SK-N-MC (cell line): ENCODE measurements at regions not wholly inside any gene's neighbourhood (a gene's known extent, or its start where the extent isn't known, plus 50 kb on each side); places are given as distances from the start of the nearest gene placed in this dataset.

Source experiments
- DNase-seq: peaks from one replicate; pipeline ENCODE4 v3.0.0-alpha.2; 2011; ENCODE audit warnings: low read depth, low spot score
- H3K27ac ChIP-seq: fragments of 200-600 bp; sonication (generic); 2 replicates; pipeline ENCODE4 v1.5.1; 2016; ENCODE audit warnings: mixed run types
- H3K36me3 ChIP-seq: fragments of 200-600 bp; sonication (generic); 2 replicates; pipeline ENCODE4 v1.6.1; 2017; ENCODE audit warnings: antibody characterized with exemption, low read length, mixed read lengths; ENCODE audit not compliant: insufficient read depth
- H3K4me3 ChIP-seq: fragments of 200-600 bp; sonication (generic); 2 replicates; pipeline ENCODE4 v1.5.1; 2016
- H3K9ac ChIP-seq: fragments of 200-600 bp; sonication (generic); 2 replicates; pipeline ENCODE4 v1.8.0; 2017; ENCODE audit warnings: mixed run types, mixed read lengths; ENCODE audit not compliant: insufficient read length
- H3K9me3 ChIP-seq: fragments of 200-600 bp; sonication (generic); 2 replicates; pipeline ENCODE4 v1.6.1; 2017; ENCODE audit warnings: low read depth, mild to moderate bottlenecking, antibody characterized with exemption, low read length, moderate library complexity, mixed read lengths
- EZH2 ChIP-seq: fragments of 200-600 bp; sonication (generic); IDR thresholded peaks from one replicate; pipeline ENCODE4 v1.6.1; 2017; ENCODE audit warnings: antibody characterized with exemption
- FOXP2 ChIP-seq: optimal IDR thresholded peaks from 2 replicates; pipeline ENCODE3; 2011; ENCODE audit warnings: mild to moderate bottlenecking, moderate library complexity; ENCODE audit not compliant: insufficient read depth; ENCODE audit errors: extremely low read length, control extremely low read depth
- POLR2AphosphoS5 ChIP-seq: IDR thresholded peaks from 2 replicates; pipeline ENCODE4 v1.6.1; 2012; ENCODE audit warnings: mild to moderate bottlenecking, low read depth, low read length, borderline replicate concordance

DNA sequence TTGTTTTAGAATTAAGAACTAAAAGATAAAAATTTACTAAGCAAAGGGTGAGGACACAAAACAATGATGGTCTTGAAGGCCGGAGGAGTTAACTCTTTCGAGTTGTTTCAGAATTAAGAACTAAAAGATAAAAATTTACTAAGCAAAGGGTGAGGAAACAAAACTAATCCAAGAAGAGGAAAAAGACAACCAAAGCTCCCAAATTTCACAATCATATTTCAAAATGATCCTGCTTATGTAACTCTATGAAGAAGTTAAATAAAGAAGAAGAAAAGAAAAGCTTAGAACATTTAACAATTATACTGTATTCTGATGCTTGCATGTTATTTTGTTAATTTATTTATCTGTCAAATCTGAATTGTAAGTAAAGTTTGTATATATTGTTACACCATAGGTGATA, 154.8 kb upstream of the SLIT2 start:
- no peak overlapping the region for H3K27ac ChIP-seq

DNA sequence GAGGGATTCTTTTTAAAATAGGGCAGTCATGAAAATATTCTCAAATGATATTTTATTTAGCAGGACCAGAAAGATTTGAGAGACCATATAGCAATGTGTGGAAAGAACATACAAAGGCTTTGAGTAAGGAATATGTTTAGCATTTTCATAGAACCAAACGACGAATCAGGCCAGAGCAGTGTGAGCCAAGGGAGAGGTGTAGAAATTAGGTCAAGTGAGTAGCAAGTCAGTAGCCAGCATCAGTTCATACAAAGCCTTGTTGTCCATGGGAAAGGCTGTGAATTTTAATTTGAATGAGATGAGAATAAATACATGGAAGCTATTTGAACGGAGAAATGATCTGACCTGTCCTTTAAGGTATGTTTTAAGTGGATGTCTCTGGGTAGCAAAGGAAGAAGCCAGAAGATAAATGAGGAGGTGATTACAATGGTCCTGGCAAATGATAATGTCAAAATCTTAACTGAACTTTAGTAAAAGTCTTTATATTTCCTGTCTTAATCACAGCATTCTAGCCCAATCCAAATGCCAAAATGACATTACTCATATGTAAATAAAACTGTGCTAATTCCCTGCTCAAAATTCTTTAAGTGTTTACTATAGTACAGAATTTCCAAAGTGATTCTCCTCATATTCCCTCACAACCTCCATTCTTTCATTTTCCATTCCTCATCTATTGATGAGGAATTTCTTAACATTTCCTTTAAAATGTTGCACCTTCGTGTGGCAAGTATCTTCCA, 155.7 kb upstream of the SLIT2 start:
- Histone ChIP-seq H3K9ac (no peak overlapping the region), H3K4me3 (no peak overlapping the region), H3K36me3 (no peaks in the 10 kb centered on the region), H3K9me3 (no peaks in the 10 kb centered on the region), H3K27ac (no peak overlapping the region)
- no peak for DNase-seq
- no peak for TF ChIP-seq EZH2
- no peak for TF ChIP-seq FOXP2
- no peak for TF ChIP-seq POLR2AphosphoS5

More for the DNA sequence above, 154.8 kb upstream of the SLIT2 start:
- Histone ChIP-seq H3K36me3 (no peaks in the 10 kb centered on the region), H3K9me3 (no peaks in the 10 kb centered on the region), H3K4me3 (no peak overlapping the region), H3K9ac (no peak overlapping the region)
- no peak for TF ChIP-seq EZH2
- no peak for TF ChIP-seq FOXP2
- no peak for TF ChIP-seq POLR2AphosphoS5
- DNase-seq = no peak

DNA sequence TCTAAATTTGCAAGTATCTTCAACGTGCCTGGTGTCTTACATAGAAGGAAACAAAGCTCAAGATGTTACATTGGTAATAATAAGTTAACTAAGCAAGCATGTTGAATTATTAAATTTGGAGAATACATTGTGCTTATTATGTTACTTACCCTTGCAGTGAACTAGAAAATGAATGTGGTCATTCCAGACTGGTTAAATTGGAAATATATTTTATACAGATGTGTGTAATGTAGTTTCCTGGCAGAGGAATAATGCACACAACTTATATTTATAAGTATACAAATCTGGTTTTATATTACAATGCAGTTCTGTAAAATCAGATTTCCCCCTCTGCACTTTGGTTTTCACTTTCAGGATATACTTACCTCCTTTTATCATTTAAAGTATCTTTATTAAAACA, 159.9 kb upstream of the SLIT2 start:
- H3K36me3 ChIP-seq = no peaks in the 10 kb centered on the region
- no peak for DNase-seq
- no peak overlapping the region for H3K4me3 ChIP-seq
- no peak overlapping the region for H3K9ac ChIP-seq
- no peak overlapping the region for H3K27ac ChIP-seq
- no peaks in the 10 kb centered on the region for H3K9me3 ChIP-seq
- no peak for TF ChIP-seq EZH2
- no peak for TF ChIP-seq POLR2AphosphoS5
- TF ChIP-seq FOXP2 = no peak

GRCh38 chr4:20087522-20087911, 164.2 kb upstream of the SLIT2 start:
- no peak overlapping the region for H3K27ac ChIP-seq
- TF ChIP-seq EZH2 (no peak), POLR2AphosphoS5 (no peak), FOXP2 (no peak)
- no peak overlapping the region for H3K9ac ChIP-seq
- no peak overlapping the region for H3K4me3 ChIP-seq
- no peaks in the 10 kb centered on the region for H3K36me3 ChIP-seq
- no peaks in the 10 kb centered on the region for H3K9me3 ChIP-seq
- no peak for DNase-seq

DNA sequence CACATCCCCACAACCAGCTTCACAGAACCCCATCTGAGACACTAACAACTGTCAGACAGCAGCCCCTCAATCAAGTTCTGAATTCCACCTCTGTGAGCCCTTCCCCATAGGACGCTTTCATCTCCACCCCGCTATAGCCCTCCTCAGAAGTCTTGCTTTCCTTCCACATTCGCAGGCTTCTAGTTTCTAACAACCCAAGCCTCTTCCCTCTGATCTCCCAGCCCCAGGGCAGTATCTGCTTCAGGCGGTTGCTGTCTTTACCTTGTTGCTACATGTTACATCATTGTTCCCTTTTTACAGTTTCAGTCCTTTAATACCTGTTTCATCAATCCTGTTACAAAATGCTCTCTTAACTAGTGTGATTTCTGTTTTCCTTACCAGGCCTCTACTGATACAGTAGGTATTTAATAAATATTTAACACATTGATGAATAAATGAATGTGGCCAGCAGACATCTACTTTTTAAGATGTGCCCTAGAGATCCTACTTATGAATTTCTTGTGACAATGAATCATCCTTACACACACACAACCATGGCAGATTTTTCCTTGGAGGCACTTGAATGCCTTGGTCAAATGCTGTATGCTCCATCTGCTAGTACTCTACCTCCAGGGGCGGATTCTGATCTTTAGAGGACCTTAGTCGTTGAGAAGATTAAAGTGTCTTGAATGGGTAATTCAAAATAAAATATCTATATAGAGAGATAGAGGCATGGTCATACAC, 164.7 kb upstream of the SLIT2 start:
- Histone ChIP-seq H3K27ac (no peak overlapping the region), H3K9ac (no peak overlapping the region)
- no peak for DNase-seq

DNA sequence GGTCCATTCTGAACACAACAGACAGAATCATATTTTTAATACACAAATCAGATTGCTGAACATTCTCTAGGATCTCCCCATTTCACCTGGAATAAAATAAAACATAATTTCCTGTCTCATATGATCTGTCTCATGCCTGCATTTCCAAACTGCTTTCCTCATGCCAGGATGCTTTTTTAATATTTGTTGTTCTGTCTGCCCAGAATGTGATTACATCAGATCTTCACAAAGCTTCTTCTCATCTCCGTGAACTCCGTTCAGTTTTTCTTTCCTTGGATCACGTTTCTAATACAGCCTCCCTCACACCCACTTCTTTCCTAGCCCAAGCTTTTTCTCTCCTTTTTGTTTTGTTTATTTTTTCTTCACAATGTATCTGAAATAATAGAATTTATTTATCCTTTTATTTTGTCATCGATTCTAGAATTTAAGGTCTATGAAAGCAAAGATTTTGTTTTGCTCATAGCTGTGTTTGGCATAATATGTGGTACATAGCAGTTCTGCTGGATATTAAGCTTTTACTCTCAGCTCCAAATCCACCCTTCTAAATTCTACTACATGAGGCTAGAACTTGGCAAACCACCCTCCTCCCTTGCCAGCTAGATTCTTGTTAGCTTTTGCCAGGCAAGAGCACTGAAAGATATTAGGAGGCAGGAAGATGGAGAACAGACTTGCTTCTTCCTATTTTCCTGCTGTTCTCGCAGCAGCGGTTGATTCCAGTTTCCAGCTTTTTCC, 165.5 kb upstream of the SLIT2 start:
- Histone ChIP-seq H3K9ac (no peak overlapping the region), H3K4me3 (no peak overlapping the region), H3K27ac (no peak overlapping the region), H3K36me3 (no peaks in the 10 kb centered on the region), H3K9me3 (no peaks in the 10 kb centered on the region)
- no peak for TF ChIP-seq EZH2
- no peak for TF ChIP-seq FOXP2
- TF ChIP-seq POLR2AphosphoS5 = no peak
- no peak for DNase-seq

More for the DNA sequence above, 164.7 kb upstream of the SLIT2 start:
- Histone ChIP-seq H3K4me3 (no peak overlapping the region), H3K9me3 (no peaks in the 10 kb centered on the region), H3K36me3 (no peaks in the 10 kb centered on the region)
- no peak for TF ChIP-seq POLR2AphosphoS5
- TF ChIP-seq FOXP2 = no peak
- TF ChIP-seq EZH2 = no peak

DNA sequence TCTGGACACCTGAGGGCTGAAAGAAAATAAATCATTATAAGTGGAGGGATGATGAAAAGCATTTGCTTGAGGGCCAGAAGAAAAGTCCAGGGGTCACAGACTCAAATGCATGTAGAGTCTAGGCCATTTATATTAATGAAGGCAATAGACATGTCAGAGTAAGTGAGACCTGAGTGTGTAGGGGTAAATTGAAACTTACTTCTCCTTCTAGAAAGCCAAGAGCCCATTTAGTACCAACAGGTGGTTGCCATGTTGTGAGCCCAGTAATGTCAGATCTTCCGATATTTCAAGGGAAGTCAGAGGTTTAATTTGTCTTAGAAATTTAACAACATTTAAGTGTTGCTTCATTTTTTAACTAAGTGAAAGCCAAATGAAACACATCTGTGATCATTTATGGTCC, 166.1 kb upstream of the SLIT2 start:
- H3K27ac ChIP-seq = no peak overlapping the region
- DNase-seq = no peak
- H3K9ac ChIP-seq = no peak overlapping the region
- no peak overlapping the region for H3K4me3 ChIP-seq
- TF ChIP-seq EZH2 (no peak), FOXP2 (no peak), POLR2AphosphoS5 (no peak)
- H3K36me3 ChIP-seq = no peaks in the 10 kb centered on the region
- no peaks in the 10 kb centered on the region for H3K9me3 ChIP-seq

DNA sequence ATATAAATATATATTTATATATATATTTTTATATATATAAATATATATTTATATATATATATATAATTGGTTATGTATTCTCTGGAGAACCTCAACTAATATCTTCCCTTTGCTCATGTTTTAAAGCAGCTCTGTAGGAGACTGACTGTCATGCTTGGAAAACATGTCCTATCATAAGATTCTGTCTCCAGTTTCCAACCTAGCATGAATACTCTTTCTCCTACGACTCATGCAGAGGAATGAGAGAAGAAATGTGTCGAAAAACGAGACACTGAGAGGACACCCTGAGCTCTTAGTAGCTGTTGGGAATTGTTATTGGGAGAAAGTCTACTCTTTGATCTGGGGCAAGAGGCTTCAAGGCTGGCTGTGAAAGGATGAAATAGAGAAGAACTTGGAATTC, 166.5 kb upstream of the SLIT2 start:
- DNase-seq = no peak
- Histone ChIP-seq H3K9me3 (no peaks in the 10 kb centered on the region), H3K36me3 (no peaks in the 10 kb centered on the region), H3K27ac (no peak overlapping the region), H3K9ac (no peak overlapping the region), H3K4me3 (no peak overlapping the region)
- no peak for TF ChIP-seq POLR2AphosphoS5
- TF ChIP-seq FOXP2 = no peak
- TF ChIP-seq EZH2 = no peak
